IPS-NIHi7 (cell line): ENCODE measurements at regions not wholly inside any gene's neighbourhood (a gene's known extent, or its start where the extent isn't known, plus 50 kb on each side); places are given as distances from the start of the nearest gene placed in this dataset.

Source experiments
- DNase-seq: peaks from one replicate; pipeline ENCODE4 v3.0.0; 2012; ENCODE audit warnings: mixed read lengths; ENCODE audit errors: extremely low spot score

DNA sequence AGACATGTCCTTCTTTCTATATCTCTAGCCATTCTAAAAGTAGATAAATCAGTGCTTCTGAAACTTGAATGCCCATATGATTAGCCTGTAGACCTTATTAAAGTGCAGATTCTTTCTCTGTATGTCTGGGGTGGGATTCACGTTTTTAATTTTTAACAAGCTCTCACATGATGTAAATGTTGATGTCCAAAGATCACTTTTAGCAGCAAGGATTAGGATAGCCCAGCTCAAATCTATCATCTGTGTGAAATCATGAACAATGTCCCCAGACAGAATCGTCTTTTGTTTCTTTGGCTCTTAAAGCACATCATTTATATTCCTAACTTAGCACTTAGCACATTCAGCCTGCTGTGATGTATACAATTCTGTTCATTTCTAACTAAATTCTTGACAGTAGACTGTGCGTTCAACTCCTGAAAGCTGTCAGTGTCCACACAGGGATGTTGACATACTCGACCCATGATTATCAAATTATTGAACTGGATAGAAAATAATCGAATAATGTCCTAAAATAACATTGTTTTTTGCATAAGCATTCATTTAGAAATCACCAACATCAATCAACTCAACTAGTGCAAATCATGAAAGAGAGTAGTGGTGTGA is 102.1 kb upstream of the MLIP start:
- no peak for DNase-seq

DNA sequence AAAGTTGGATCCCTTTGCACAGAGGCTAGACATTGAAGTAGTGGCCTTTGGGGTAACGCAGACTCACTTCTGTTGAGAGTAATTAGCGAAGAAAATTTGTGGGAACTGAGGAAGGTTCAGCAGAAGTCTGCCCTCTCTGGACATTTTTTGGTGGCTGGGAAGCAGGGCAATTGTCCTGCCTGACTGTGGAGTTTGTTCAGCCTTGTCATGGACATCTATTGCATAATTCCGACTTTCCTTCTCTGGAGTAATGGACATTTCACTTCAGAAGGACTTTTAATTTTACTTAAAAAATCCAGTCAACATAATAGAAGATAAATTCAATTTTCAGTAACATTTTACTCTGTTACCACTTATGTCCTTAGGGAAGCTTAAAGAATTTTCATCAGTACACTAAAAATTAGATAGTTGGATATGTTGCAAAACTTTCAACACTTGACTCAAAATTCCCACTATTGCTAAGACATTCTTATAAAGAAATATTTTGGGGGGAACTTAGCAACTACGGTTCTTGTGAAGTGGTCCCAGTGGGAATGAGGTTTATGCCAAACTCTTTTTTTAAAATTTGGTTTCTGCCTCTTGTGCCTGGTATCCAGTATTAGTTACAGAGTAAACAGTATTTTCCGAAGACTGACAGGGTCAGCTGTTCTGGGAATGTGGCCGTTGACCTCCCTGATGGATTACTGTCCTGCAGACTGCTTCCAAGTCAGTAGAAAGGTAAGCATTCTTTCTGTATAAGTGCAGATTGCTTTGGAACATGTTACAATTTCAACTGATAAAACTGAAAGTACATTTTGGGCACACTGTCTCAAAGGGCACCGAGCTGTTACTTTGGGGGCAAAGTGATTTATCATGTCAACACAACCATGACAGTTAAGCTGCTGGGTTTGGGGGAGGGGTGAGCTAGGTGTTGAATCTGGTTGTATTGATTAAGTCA is 100.6 kb upstream of the MLIP start:
- no peak for DNase-seq

DNA sequence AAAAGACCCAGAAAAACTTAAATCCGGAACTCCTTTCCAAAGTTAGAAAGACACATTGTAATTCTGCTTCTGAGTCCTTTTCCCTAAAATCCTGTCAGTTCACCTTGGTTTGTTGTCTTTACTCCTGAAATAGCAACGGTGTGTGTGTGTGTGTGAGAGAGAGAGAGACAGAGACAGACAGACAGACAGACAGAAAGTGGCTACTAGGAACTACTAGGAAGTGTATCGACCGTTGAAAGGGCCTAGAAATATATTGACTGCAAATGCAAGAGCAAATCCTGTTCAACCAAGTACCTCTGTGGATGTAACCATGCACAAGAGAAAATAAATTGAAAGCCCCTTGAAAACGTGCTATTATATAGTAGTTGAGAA is 100.0 kb upstream of the MLIP start:
- no peak for DNase-seq

DNA sequence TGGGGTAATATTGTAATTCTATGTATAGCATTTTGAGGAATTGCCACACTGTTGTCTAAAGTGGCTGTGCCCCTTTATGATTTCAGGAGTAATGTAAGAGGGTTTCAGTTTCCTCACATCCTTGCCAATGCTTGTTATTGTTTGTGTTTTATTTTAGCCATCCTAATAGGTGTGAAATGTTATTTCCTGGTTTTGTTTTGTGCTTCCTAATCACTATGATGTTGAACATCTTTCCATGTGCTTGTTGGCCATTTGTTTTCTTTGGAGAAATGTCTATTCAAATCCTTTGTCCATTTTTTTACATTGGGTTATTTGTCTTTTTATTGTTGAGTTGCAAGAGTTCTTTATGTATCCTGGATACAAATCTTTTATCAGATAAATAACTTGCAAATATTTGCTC is 97.3 kb upstream of the MLIP start:
- no peak for DNase-seq

DNA sequence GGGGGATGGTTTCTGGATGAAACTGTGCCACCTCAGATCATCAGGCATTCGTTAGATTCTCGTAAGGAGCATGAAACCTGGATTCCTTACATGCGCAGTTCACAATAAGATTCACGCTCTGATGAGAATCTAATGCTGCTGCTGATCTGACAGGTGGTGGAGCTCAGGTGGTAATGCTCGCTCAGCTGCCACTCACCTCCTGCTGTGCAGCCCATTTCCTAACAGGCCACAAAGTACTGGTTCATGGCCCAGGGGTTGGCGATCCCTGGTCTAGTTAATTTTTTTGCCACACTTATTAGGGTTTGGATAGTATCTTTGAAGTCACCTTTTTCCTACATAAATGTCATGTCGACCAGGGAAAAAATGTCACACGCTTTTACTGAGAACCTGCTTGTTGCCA is 96.8 kb upstream of the MLIP start:
- DNase-seq: no peak

DNA sequence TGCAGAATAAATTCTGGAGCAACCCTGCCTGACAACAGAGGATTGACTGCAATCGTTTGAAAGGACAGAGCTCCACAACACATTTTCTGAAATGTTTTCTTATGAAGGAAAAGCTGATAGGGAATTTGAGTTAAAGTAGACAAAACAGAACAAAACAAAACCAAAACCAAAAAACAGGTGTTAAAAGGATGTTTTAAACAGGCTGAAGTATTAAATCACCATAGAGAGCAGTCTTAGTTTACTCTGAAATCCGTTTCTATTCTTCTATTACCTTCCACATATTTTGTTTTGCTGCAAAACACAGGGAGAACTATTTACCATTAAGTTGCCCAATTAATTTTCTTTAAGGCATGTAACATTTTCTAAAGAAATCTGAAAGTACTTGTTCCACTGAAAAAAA is 93.4 kb upstream of the MLIP start:
- DNase-seq: no peak

DNA sequence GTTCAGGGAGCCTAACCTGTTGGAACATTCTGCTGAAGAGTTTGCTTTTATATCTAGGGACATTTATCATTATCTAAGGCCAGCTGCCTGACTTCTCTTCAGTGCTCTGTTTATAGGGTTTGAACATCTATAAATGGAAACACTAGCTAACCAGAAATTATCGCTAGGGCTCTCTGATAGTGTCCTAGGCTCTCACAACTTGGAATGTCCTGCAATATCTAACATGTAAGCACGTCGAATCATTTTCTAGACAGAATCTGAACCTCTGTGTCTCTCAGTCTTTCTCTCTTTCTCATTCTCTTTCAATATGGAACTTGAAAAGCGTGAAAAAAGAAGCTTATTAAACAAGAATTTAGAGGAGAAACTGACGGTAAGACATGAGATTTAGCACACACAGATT is 92.5 kb upstream of the MLIP start:
- no peak for DNase-seq

DNA sequence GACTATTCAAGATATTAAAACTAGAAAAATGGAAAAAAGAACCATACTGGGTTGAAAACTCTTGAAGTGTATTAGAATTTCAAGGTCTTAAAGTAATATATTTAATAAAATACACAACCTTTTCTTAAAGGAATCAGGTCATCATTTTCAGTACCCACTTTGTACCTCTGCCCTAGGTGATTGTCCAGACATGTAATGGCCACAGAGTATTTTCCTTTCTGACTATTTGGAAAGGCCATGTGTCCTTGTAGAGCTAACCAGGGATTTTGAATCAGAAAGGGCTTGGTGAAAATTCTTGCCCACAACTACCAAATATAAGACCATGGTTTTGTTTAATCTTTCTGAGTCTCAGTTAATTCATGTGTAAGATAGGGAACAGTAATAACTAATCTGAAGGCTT is 91.4 kb upstream of the MLIP start:
- no peak for DNase-seq

DNA sequence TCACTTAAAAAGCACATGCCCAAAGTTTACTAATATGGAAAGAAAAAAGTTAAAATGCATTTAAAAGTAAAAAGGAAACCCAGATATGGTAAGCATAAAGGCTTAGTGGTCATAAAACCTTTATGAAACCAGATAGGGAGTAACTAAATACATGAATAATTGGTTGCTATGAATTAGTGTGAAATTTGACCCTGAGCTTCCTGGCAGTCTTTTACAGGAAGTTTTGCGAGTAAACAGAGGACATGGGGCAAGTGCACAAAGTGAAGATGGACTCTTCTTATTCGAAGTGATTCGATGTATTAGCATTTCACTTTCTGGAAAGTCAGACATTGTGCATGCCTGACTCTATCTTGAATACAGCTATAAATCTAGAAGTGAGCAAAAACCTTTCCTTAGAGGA is 90.9 kb upstream of the MLIP start:
- no peak for DNase-seq

DNA sequence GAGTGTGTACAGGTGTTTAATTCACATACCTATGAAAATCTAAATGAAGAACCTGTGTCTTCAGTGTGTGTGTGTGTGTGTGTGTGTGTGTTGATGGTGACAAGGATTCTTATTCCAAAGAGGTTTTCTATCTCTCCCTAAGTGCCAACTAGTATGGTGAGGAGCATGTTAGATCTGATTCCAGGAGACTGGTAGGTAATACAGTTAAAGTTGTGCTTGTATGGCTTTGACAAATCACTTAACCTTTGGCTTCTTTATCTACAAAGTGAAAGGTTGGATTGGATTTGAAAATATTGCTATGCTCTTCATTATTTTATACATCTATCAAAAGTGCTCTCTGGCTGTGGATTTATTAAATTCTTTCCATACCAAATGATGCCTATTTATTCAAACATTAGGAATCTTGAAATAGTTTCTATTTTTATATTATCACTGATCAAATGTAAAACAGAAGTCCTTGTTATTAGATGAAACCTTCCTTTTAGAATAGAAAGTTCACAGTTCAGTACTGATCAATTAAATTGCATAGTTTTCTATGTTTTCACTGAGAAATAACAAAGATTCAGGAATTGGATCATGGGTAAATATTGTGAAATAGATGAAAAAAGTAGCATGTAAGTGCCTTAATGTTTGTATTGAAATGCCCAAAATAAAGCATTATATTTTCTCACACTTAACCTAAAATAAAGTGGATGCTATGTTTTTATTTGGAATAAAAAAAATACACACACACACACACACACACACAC is 84.4 kb upstream of the MLIP start:
- DNase-seq: no peak

DNA sequence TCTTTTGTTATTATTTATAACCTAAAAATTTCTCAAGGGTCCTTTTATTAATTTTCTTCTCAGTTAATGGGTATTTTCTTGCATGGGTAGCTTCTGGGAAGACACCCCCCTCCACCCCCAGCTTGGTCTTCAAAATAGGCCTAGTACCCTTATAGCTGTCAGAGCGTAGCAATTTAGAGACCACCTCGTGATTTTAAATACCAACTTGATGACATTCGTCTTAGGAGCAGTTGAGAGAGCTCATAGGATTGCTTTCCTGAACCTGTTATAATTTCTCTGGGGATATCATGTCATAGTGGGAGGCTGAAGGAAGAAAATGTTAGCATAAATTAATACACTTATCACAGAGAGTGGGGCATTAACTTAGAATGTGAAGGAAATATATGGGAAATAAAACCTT is 83.1 kb upstream of the MLIP start:
- DNase-seq: no peak

DNA sequence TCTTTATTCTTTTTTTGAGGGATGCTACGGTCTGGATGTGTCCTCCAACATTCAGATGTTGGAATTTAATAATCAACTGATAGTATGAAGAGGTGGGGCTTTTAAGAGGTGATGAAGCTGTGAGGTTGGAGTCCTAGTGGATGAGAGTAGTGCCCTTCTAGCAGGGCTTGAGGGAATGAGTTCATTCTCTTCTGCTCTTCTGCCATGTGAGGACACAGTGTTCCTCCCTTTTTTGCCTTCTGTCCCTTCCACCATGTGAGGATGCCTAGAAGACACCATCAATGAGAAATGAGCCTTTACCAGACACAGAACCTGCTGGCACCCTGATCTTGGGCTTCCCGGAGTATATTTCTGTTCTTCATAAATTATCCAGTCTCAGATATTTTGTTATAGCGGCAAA is 82.1 kb upstream of the MLIP start:
- DNase-seq: no peak

DNA sequence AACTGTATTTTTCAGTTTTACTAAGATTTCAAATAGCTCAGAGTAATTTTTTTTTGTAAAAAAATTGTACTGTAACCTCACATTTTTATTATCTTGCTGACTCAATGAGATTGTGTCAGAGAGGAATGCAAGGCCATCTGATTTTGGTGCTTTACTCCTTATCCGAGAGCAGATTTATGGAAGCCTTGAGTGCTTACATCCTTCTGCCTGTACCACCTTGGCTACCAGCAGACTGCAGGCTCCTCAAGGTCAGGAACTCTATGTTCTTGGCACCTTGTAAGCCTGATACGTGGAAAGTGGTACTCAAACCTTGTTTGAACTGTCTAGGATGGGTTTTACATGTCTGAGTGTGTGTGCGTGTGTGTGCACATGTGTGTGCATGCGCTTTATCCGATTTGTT is 80.1 kb upstream of the MLIP start:
- DNase-seq: no peak

DNA sequence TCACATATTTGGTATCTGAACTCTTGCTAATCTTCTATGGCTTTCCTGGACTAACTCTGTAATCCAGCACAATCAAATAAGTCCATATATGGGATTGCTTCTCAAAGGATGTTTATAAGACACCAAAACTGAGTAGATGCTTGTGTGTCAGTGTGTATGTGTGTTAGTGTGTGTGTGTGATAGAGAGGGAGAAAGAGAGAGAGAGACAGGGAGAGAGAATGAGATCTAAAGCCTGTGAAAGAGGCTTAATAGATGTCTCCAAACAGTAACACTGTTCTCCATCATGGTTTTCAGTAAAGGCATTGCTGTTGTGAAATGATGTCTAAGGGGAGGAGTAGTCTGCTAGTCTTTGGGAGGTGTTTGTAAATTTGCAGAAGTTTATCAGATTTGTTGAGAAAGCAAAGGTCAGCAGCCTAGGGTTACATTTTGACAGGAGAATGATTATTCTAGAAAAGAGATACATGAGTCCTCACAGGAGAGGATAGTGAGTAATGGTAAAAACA is 73.9 kb upstream of the MLIP start:
- no peak for DNase-seq

DNA sequence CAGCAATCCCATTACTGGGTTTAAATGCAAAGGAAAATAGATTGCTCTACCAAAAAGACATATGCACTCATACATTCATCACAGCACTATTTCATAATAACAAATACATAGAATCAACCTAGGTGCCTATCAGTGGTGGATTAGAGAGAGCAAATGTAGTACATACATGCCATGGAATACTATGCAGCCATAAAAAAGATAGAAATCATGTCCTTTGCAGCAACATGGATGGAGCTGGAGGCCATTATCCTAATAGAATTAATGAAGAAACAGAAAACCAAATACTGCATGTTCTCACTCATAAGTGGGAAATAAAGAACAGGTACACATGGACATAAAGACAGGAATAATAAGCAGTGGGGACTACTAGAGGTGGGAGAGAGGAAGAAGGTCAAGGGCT is 70.7 kb upstream of the MLIP start:
- no peak for DNase-seq

DNA sequence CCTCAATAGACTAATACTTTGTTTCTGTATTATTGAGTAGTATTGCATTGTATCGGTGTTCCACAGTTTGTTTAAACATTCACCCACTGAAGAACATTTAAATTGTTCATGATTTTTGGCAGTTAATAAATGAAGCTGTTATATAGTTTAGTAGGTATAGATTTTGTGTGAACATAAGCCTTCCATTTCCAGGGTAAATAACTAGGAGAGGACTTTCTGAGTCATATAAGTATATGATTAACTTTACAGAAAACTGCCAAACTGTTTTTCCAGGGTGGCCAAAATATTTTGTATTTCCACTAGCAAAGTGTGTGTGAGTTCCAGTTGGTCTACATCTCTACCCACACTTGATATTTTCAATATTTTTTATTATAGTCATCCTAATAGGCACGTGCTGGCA is 70.0 kb upstream of the MLIP start:
- DNase-seq: no peak

DNA sequence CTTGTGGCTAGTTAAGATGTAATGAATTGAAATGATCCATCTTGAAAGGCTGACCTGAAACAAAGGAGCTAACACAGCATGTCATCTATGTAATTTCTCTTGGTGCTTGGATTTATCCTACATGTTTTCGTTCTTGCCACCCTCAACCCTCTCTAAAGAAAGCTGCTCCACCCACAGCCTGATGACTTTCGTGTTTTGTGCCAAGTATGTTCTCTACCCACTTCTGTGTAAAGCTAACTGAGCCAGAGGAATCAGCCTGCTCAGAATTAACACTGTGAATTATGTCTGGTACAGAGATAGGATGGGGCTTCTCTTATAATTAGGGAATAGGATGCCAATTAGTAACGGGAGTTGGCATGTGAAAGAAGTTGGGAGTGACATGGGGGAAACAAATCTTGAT is 67.9 kb upstream of the MLIP start:
- DNase-seq: no peak

DNA sequence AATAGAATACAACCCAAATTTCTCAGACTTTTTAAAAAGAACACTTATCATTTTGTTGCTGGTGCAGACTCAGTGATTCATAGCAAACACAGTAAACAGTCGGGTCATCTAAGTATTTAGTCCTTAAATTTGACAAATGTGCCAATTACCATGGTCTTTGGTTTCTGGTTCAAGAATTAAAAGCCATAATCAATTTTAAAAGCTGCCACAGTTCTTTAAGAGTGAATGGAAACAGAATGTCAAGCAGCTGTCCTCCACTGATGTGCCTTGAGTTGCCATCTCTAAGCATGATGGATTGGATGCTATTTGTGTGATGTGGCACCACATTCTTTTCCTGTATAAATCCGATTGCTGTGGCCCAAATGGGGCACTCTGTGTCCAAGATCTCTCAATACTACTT is 67.2 kb upstream of the MLIP start:
- DNase-seq: no peak

DNA sequence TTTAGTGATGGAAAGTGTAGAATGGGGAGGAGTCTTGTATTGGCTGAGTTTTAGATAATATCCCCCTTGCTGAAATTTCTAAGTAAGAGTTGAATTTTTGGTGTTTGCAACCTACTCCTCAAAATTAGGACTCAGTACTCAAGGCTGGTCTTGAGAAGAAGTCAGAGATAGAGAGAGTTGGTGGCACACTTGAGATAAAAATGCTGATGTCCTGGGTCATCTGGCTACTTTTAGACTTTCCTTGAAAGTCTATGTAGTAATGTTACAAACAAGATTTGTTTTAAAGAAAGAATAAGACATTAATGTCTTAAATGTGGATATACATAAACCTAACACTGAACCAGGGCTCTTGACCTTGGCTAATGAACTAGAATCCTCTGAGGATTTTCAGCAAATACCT is 62.5 kb upstream of the MLIP start:
- no peak for DNase-seq

DNA sequence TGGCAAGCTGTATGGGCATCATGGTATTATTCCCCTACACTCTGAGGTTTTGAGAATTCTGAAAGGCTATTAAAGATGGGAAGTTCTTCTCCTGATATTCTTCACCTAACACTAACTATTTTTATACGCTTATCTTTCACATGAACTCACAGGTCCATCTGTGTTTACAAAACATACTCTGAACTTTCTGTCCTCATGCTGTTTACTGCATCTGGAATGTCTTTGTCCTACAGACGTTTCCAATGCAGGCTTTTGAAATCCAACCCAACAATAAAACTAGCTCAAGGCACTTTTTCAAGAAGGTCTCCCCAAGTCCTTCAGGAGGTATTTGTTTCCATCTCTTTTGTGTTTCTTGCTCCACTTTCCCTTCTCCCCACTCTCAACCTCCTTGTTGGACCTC is 60.5 kb upstream of the MLIP start:
- DNase-seq: no peak

DNA sequence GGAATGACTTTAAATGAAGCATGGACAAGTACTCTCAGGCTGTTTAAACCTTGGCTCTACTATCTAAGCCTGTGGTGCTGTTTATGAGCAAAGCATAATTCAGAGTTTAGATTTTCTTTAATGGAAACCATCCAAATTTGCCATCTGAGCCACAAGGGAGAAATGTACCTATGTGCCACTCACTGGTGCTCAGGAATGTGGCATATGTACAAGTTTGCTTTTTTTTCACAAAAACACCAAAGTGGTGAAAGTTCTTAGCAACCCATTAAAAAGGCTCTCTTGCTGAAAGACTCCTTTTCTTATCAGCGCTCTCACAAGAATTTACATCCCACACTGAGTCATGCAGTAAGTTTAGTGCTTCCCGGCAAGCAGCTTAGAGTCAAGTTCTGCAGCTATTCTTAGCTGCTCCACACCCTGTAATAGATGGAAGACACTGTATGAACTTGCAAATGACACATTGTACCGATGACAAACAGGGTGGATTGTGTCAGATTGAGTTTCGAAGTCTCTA is 57.3 kb upstream of the MLIP start:
- peak; percentile 31 for DNase-seq

DNA sequence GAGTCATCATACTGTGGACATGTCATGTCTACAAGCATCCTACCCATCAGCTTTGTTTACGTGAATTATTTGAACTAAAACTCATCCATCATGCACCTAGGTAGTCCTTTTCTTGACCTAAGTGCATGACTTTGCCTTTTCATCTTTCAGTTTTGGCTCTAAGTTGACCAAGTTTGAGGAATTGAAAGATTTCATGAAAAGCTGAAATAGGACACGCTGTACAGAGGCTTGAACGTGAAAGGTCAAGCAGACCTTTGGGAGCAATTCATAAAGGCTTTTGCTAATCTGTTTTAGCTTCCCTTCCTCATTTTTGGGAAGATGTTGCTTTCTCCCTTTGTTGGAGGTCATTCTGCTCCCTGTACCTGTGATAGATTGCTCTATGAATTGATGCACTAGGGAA is 55.1 kb upstream of the MLIP start:
- no peak for DNase-seq

DNA sequence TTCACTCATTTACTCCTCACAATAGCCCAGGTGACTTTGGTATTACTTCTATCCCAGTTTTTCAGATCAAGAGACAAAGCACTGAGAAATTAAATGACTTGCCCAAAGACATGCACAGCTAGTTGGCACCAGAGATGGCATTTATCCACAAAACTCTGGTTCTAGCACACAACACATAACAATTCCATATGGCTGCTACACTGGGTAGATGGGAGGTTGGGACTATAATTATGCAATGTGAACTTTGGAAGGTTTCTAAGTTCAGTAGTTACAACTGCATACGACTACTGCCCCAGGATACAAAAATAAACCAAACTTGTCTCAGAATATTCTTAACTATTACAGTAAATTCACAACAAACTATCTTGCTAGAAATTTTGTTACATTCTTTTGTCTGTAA is 54.2 kb upstream of the MLIP start:
- no peak for DNase-seq
